ENCODE measurements at regions not wholly inside any gene's neighbourhood (a gene's known extent, or its start where the extent isn't known, plus 50 kb on each side); places are given as distances from the start of the nearest gene placed in this dataset.

- TF ChIP-seq POLR2AphosphoS5 (IDR thresholded peaks at IDR 0.05; ENCODE audit: low read depth, low read length) (no peak), SIN3A (IDR thresholded peaks at IDR 0.05; ENCODE audit: borderline replicate concordance, insufficient read depth, low read length) (no peak), REST (IDR thresholded peaks at IDR 0.05; ENCODE audit: insufficient read depth in 1 of 2, low read depth in 2 of 2, low read length in 2 of 2) (no peak), TAF1 (IDR thresholded peaks at IDR 0.05; ENCODE audit: borderline replicate concordance, insufficient read depth, low read length) (no peak)
These were observed 63.0 kb upstream of the CELF4 start for GRCh38 chr18:37628470-37629220.

All from PFSK-1 (cell line).